Dendritic cell treated with granulocyte-macrophage colony-stimulating factor and Interleukin-4, amounts not matched to agents 40 ng/mL and 50 ng/mL, for 4 days (primary cell): ENCODE measurements at regions not wholly inside any gene's neighbourhood (a gene's known extent, or its start where the extent isn't known, plus 50 kb on each side); places are given as distances from the start of the nearest gene placed in this dataset.
A peak's percentile ranks its signal among the peaks of the same experiment; 100 is the strongest.
"Not testable (repeated sequence)": the region's sequence is repeated elsewhere in the genome, so short reads cannot be mapped to it uniquely, and the experiment has no call there.

Source experiments
- H3K27ac Mint-ChIP-seq: one replicate; pipeline ENCODE4 v1.8.0; 2022; ENCODE audit warnings: mild to moderate bottlenecking, mixed read lengths
- H3K27me3 Mint-ChIP-seq: one replicate; pipeline ENCODE4 v1.8.0; 2022; ENCODE audit warnings: mild to moderate bottlenecking, mixed read lengths
- H3K36me3 Mint-ChIP-seq: one replicate; pipeline ENCODE4 v1.8.0; 2022; ENCODE audit warnings: low read depth, mixed read lengths
- H3K4me1 Mint-ChIP-seq: one replicate; pipeline ENCODE4 v1.8.0; 2022; ENCODE audit warnings: low read depth, mixed read lengths
- H3K4me3 Mint-ChIP-seq: one replicate; pipeline ENCODE4 v1.8.0; 2022; ENCODE audit warnings: mild to moderate bottlenecking, moderate library complexity, mixed read lengths
- H3K9me3 Mint-ChIP-seq: one replicate; pipeline ENCODE4 v1.8.0; 2022; ENCODE audit warnings: mixed read lengths
- intact Hi-C: fragments of 100-400 bp; cut with micrococcal nuclease; formaldehyde crosslinking; loops from one replicate; pipeline ENCODE4 v1.15.0; 2022

- Mint-ChIP-seq H3K4me1 (peaks cover 43% of the 10 kb centered on the region), H3K27me3 (peaks cover 60% of the 10 kb centered on the region), H3K36me3 (peaks cover 43% of the 10 kb centered on the region)
- H3K9me3 Mint-ChIP-seq, H3K4me3 Mint-ChIP-seq, H3K27ac Mint-ChIP-seq, intact Hi-C loops: not testable (repeated sequence)
These were observed 175.3 kb downstream of the LAT start for GRCh38 chr16:29160171-29160570.

GRCh38 chr16:29159603-29160002 is 174.8 kb downstream of the LAT start:
- not testable (repeated sequence) for H3K4me3 Mint-ChIP-seq, H3K27ac Mint-ChIP-seq, H3K9me3 Mint-ChIP-seq
- peaks cover 48% of the 10 kb centered on the region for H3K4me1 Mint-ChIP-seq
- H3K27me3 Mint-ChIP-seq, result peaks cover 60% of the 10 kb centered on the region
- intact Hi-C loops, result loop anchor here (2.0 kb wide), 1 partner anchor 13 kb away; no protein-coding TSS in a partner anchor
- H3K36me3 Mint-ChIP-seq, result peaks cover 49% of the 10 kb centered on the region

- Mint-ChIP-seq H3K4me1 (peaks cover 57% of the 10 kb centered on the region), H3K36me3 (peaks cover 57% of the 10 kb centered on the region), H3K27ac (peak overlapping the region; percentile 87), H3K4me3 (no peak overlapping the region), H3K9me3 (no peaks in the 10 kb centered on the region), H3K27me3 (peaks cover 65% of the 10 kb centered on the region)
- intact Hi-C loops, result loop anchor here (2.0 kb wide), 1 partner anchor 14 kb away; no protein-coding TSS in a partner anchor
These were observed 173.9 kb downstream of the LAT start for GRCh38 chr16:29158785-29159184.

DNA sequence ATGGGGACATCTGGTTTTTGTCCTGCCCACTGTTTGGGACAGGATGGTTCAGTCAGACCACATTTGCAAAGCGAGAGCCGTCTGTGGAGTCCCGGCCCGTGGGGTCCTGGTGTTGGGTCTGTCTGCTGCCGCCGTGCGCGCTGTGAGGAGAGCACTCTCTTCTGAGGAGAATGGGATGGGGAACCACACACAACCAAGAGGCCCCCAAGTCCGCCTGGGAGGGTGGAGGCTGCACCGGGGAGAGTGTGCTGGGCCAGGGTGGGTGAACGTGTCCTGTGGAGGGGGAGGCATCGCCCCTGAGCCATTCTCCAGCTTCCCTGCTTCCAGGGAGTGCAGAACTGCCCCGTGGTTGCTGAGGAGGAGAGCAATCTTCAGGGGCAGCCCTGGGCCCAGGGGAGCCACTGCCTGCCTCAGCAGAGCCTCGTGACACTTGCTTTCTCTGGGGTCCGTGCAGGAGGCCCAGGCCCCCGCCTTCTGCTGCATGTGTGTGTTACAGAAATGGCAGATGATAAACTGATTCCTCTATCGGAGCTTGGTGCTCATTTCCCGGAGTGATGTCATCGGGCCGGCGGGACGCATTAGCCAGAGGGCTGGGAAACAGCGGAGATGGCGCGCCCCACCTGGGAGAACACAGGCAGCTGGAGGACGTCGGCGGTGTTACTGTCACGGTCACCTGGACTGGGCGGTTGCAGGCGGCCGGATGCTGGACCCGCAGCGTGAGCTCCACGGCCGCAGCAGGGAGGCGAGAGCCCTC is 173.4 kb downstream of the LAT start:
- H3K9me3 Mint-ChIP-seq, result not testable (repeated sequence)
- peaks cover 61% of the 10 kb centered on the region for H3K4me1 Mint-ChIP-seq
- peak overlapping the region; percentile 62 for H3K4me3 Mint-ChIP-seq
- peaks cover 67% of the 10 kb centered on the region for H3K27me3 Mint-ChIP-seq
- intact Hi-C loops, result loop anchor here (2.0 kb wide), 1 partner anchor 15 kb away; no protein-coding TSS in a partner anchor
- H3K36me3 Mint-ChIP-seq, result peaks cover 59% of the 10 kb centered on the region
- peak overlapping the region; percentile 87 for H3K27ac Mint-ChIP-seq

- H3K9me3 Mint-ChIP-seq, intact Hi-C loops: not testable (repeated sequence)
- H3K27me3 Mint-ChIP-seq, result peaks cover 67% of the 10 kb centered on the region
- H3K4me3 Mint-ChIP-seq, result peak overlapping the region; percentile 62
- peaks cover 70% of the 10 kb centered on the region for H3K4me1 Mint-ChIP-seq
- peak overlapping the region; percentile 87 for H3K27ac Mint-ChIP-seq
- H3K36me3 Mint-ChIP-seq, result peaks cover 59% of the 10 kb centered on the region
These were observed 172.4 kb downstream of the LAT start for GRCh38 chr16:29157051-29157923.

GRCh38 chr16:29156511-29156910 is 171.7 kb downstream of the LAT start:
- intact Hi-C loops, result no loop called here
- peaks cover 64% of the 10 kb centered on the region for H3K36me3 Mint-ChIP-seq
- no peaks in the 10 kb centered on the region for H3K9me3 Mint-ChIP-seq
- peaks cover 72% of the 10 kb centered on the region for H3K27me3 Mint-ChIP-seq
- H3K27ac Mint-ChIP-seq, result peak overlapping the region; percentile 87
- H3K4me1 Mint-ChIP-seq, result peaks cover 77% of the 10 kb centered on the region
- H3K4me3 Mint-ChIP-seq, result no peak overlapping the region

GRCh38 chr16:29155866-29156200 is 171.0 kb downstream of the LAT start:
- peak overlapping the region; percentile 87 for H3K27ac Mint-ChIP-seq
- H3K4me3 Mint-ChIP-seq, intact Hi-C loops, H3K9me3 Mint-ChIP-seq: not testable (repeated sequence)
- H3K36me3 Mint-ChIP-seq, result peaks cover 61% of the 10 kb centered on the region
- peaks cover 75% of the 10 kb centered on the region for H3K27me3 Mint-ChIP-seq
- peaks cover 75% of the 10 kb centered on the region for H3K4me1 Mint-ChIP-seq

DNA sequence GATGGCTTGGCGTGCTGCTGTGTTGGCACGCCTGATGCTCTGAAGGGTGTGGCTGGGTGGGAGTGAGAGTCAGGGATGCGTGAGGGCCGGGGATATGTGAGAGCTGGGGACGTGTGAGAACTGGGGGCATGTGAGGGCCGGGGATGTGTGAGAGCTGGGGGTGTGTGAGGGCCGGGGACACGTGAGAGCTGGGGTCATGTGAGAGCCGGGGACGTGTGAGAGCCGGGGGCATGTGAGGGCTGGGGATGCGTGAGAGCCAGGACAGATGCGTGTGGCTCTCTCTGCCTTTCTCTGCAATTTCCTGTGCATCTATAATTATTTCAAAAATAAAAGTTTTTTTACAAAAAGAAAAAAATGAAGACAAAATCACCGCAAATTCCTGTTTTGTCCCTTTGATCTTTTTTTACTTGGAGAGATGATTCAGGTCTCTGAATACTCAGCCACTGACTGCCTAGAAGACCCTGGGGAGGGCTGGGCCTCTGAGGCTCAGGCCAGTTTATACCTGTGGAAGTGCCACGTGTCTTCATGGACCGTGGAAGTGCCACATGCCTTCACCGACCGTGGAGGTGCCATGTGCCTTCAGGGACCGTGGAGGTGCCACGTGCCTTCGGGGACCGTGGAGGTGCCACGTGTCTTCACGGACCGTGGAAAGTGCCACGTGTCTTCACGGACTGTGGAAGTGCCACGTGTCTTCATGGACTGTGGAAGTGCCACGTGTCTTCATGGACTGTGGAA is 170.4 kb downstream of the LAT start:
- intact Hi-C loops, H3K4me3 Mint-ChIP-seq, H3K9me3 Mint-ChIP-seq: not testable (repeated sequence)
- peaks cover 75% of the 10 kb centered on the region for H3K4me1 Mint-ChIP-seq
- H3K27me3 Mint-ChIP-seq, result peaks cover 74% of the 10 kb centered on the region
- H3K36me3 Mint-ChIP-seq, result peaks cover 57% of the 10 kb centered on the region
- peak overlapping the region; percentile 87 for H3K27ac Mint-ChIP-seq

DNA sequence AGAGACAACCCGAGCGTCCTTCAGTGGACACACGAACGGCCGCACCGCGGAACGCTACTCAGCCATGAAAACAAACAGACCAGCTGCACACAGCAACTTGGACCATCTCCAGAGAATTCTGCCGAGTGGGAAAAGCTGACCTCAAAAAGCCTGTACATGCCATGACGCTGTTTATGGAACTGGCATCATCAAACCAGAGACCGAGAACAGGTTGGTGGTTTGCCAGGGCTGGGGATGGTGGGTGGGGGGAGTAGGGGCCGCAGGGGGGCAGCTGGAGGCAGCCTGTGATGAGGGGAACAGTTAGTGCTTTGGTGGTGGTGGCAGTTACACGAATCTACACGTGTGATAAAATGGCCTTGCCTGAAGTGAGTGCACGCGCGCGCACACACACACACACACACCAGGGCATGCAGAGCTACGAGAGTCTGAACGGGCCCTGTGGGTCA is 169.8 kb downstream of the LAT start:
- Mint-ChIP-seq H3K27me3 (peaks cover 75% of the 10 kb centered on the region), H3K4me3 (no peak overlapping the region), H3K9me3 (no peaks in the 10 kb centered on the region), H3K27ac (peak overlapping the region; percentile 87), H3K4me1 (peaks cover 80% of the 10 kb centered on the region), H3K36me3 (peaks cover 57% of the 10 kb centered on the region)
- intact Hi-C loops, result no loop called here

DNA sequence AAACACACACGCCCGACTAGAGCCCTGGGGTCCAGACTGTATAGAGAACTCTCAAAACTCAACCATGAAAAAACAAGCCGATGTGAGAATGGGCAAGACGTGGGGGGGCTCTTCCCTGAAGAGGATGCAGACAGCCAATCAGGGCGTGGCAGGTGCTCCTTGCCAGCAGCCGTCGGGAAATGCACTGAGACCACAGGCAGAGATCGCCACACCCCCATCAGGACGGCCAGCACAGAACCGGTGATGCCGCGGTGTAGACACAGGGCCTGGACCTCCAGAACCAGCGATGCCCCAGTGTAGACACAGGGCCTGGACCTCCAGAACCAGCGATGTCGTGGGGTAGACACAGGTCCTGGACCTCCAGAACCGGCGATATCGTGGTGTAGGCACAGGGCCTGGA is 169.2 kb downstream of the LAT start:
- Mint-ChIP-seq H3K27me3 (peaks cover 77% of the 10 kb centered on the region), H3K9me3 (no peaks in the 10 kb centered on the region), H3K27ac (no peak overlapping the region), H3K4me3 (no peak overlapping the region), H3K36me3 (peaks cover 58% of the 10 kb centered on the region), H3K4me1 (peaks cover 86% of the 10 kb centered on the region)
- intact Hi-C loops, result no loop called here

- H3K4me3 Mint-ChIP-seq, H3K27ac Mint-ChIP-seq, intact Hi-C loops, H3K9me3 Mint-ChIP-seq: not testable (repeated sequence)
- Mint-ChIP-seq H3K4me1 (peaks cover 88% of the 10 kb centered on the region), H3K36me3 (peaks cover 52% of the 10 kb centered on the region), H3K27me3 (peaks cover 79% of the 10 kb centered on the region)
These were observed 168.5 kb downstream of the LAT start for GRCh38 chr16:29153307-29153706.

DNA sequence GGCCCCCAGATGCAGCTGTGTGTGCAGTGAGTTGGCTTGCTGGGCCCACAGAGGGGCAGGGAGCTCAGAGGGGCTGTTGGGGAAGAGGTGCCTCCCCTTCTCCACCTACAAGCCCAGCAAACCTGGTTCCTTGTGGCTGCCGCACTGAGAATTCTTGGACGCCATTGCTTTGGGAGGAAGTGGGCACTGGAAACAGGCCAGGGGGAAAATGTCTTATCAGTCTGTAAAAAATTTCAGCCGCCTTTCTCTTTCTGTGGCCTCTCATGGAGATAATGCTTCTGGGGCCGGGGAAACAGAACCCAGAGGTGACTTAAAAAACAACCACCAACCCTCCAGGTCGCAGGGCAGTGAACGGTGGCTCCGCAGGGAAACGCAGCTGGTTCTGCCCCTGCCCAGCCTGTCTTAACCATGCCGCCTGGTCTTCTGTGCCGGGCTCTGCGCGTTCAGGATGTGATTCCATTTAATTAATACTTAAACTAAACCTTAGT is 167.7 kb downstream of the LAT start:
- peaks cover 48% of the 10 kb centered on the region for H3K36me3 Mint-ChIP-seq
- peaks cover 88% of the 10 kb centered on the region for H3K4me1 Mint-ChIP-seq

GRCh38 chr16:29151317-29151716 is 166.5 kb downstream of the LAT start:
- intact Hi-C loops, result no loop called here
- Mint-ChIP-seq H3K36me3 (peaks cover 45% of the 10 kb centered on the region), H3K9me3 (no peaks in the 10 kb centered on the region), H3K4me1 (peaks cover 88% of the 10 kb centered on the region), H3K27me3 (peaks cover 78% of the 10 kb centered on the region), H3K27ac (no peak overlapping the region), H3K4me3 (no peak overlapping the region)

More for the DNA sequence above, 167.7 kb downstream of the LAT start:
- H3K4me3 Mint-ChIP-seq, H3K9me3 Mint-ChIP-seq, H3K27ac Mint-ChIP-seq, intact Hi-C loops: not testable (repeated sequence)
- peaks cover 77% of the 10 kb centered on the region for H3K27me3 Mint-ChIP-seq
